ENCODE measurements at regions not wholly inside any gene's neighbourhood (a gene's known extent, or its start where the extent isn't known, plus 50 kb on each side); places are given as distances from the start of the nearest gene placed in this dataset.
"Not testable (repeated sequence)": the region's sequence is repeated elsewhere in the genome, so short reads cannot be mapped to it uniquely, and the experiment has no call there.

GRCh38 chr3:168975576-168975975 lies 687.9 kb downstream of the MECOM start:
- peak; percentile 29 for DNase-seq

- DNase-seq: peak; percentile 79
Observed at GRCh38 chr3:168974617-168975403, 688.7 kb downstream of the MECOM start.

- DNase-seq: peak; percentile 15
Observed at GRCh38 chr3:168973897-168974296, 689.6 kb downstream of the MECOM start.

GRCh38 chr3:168973206-168973605 lies 690.3 kb downstream of the MECOM start:
- no peak for DNase-seq

GRCh38 chr3:168968609-168969008 lies 694.9 kb downstream of the MECOM start:
- DNase-seq: no peak

- no peak for DNase-seq
Observed at GRCh38 chr3:168964736-168965135, 698.8 kb downstream of the MECOM start.

GRCh38 chr3:168961271-168961670 lies 702.2 kb downstream of the MECOM start:
- DNase-seq: peak; percentile 87

- no peak for DNase-seq
Observed at GRCh38 chr3:168959731-168960130, 703.8 kb downstream of the MECOM start.

- DNase-seq: no peak
Observed at GRCh38 chr3:168958466-168958865, 705.0 kb downstream of the MECOM start.

- no peak for DNase-seq
Observed at GRCh38 chr3:168956076-168956475, 707.4 kb downstream of the MECOM start.

- DNase-seq: peak; percentile 65
Observed at GRCh38 chr3:168952551-168952950, 711.0 kb downstream of the MECOM start.

- peak; percentile 36 for DNase-seq
Observed at GRCh38 chr3:168951884-168952283, 711.6 kb downstream of the MECOM start.

- DNase-seq: no peak
Observed at GRCh38 chr3:168951368-168951767, 712.1 kb downstream of the MECOM start.

GRCh38 chr3:168950622-168951021 lies 712.9 kb downstream of the MECOM start:
- DNase-seq: peak; percentile 34

GRCh38 chr3:168939651-168940238 lies 723.8 kb downstream of the MECOM start:
- DNase-seq: no peak

GRCh38 chr3:168933614-168934013 lies 729.9 kb downstream of the MECOM start:
- DNase-seq: no peak

GRCh38 chr3:168929997-168930396 lies 733.5 kb downstream of the MECOM start:
- DNase-seq: not testable (repeated sequence)

- no peak for DNase-seq
Observed at GRCh38 chr3:168926426-168926825, 737.1 kb downstream of the MECOM start.

GRCh38 chr3:168925568-168925967 lies 737.9 kb downstream of the MECOM start:
- no peak for DNase-seq

- no peak for DNase-seq
Observed at GRCh38 chr3:168914662-168915061, 748.9 kb downstream of the MECOM start.

- DNase-seq: no peak
Observed at GRCh38 chr3:168909260-168909659, 754.3 kb downstream of the MECOM start.

- DNase-seq: no peak
Observed at GRCh38 chr3:168895419-168895818, 768.1 kb downstream of the MECOM start.

GRCh38 chr3:168894214-168894613 lies 769.3 kb downstream of the MECOM start:
- DNase-seq: no peak

GRCh38 chr3:168889666-168890065 lies 773.8 kb downstream of the MECOM start:
- DNase-seq: peak; percentile 79

- no peak for DNase-seq
Observed at GRCh38 chr3:168888781-168889180, 774.7 kb downstream of the MECOM start.
